HCT116 (cell line): ENCODE measurements at regions not wholly inside any gene's neighbourhood (a gene's known extent, or its start where the extent isn't known, plus 50 kb on each side); places are given as distances from the start of the nearest gene placed in this dataset.

ENCODE experiments used
- CTCF ChIP-seq, 3 experiments: fragments of 200-600 bp in 1 of 3; sonication (generic) in 1 of 3; IDR thresholded peaks in 2 of 3; conservative IDR thresholded peaks in 1 of 3; 2 replicates each; pipeline ENCODE4 v1.5.1; 2012 to 2017; ENCODE audit warnings: low read depth in 2 of 3, low read length in 2 of 3, antibody characterized with exemption in 1 of 3, borderline replicate concordance in 1 of 3, control low read depth in 1 of 3, mild to moderate bottlenecking in 1 of 3, mixed read lengths in 1 of 3, mixed run types in 1 of 3, moderate library complexity in 1 of 3; ENCODE audit not compliant: insufficient read depth in 1 of 3
- EZH2 ChIP-seq: fragments of 200-600 bp; sonication (generic); IDR thresholded peaks from 2 replicates; pipeline ENCODE4 v1.6.1; 2017; ENCODE audit warnings: antibody characterized with exemption, mixed run types
- EZH2phosphoT487 ChIP-seq: fragments of 200-600 bp; IDR thresholded peaks from 2 replicates; pipeline ENCODE4 v1.6.1; 2018; ENCODE audit warnings: antibody characterized with exemption, borderline replicate concordance
- JUND ChIP-seq: IDR thresholded peaks from 2 replicates; pipeline ENCODE4 v1.6.1; 2012
- POLR2A ChIP-seq: IDR thresholded peaks from 2 replicates; pipeline ENCODE4 v1.7.0; 2011; ENCODE audit warnings: borderline replicate concordance; ENCODE audit not compliant: insufficient read depth, insufficient read length; ENCODE audit errors: extremely low read depth
- POLR2AphosphoS5 ChIP-seq: IDR thresholded peaks from 2 replicates; pipeline ENCODE4 v1.6.1; 2011; ENCODE audit warnings: mild to moderate bottlenecking, low read depth, low read length, moderate library complexity
- TCF7L2 ChIP-seq: IDR thresholded peaks from 2 replicates; pipeline ENCODE4 v1.7.0; 2011; ENCODE audit warnings: borderline replicate concordance, inconsistent platforms; ENCODE audit not compliant: insufficient read depth, insufficient read length; ENCODE audit errors: extremely low read depth
- ZFX ChIP-seq: fragments of 450-650 bp; IDR thresholded peaks from 2 replicates; pipeline ENCODE4 v1.6.1; 2017
- ZNF274 ChIP-seq: fragments of 200-500 bp; sonication (Bioruptor generic); IDR thresholded peaks from 2 replicates; pipeline ENCODE4 v1.6.1; 2014; ENCODE audit warnings: mild to moderate bottlenecking, low read depth, low read length, inconsistent platforms

GRCh38 chr10:88083597-88083989 lies 220.2 kb downstream of the PTEN start:
- TF ChIP-seq CTCF (IDR thresholded peaks at IDR 0.05 in 2 of 3, conservative IDR thresholded peaks at IDR 0.05 in 1 of 3; ENCODE audit: borderline replicate concordance in 1 of 3, insufficient read depth in 1 of 3, low read depth in 2 of 3, low read length in 2 of 3): no peak
- TF ChIP-seq EZH2: no peak
- no peak for TF ChIP-seq POLR2A
- no peak for TF ChIP-seq POLR2AphosphoS5
- no peak for TF ChIP-seq TCF7L2
- no peak for TF ChIP-seq ZNF274
- no peak for TF ChIP-seq JUND
- TF ChIP-seq ZFX: no peak
- TF ChIP-seq EZH2phosphoT487: no peak
